Right lobe of liver (tissue), 4 donors: ENCODE measurements at regions not wholly inside any gene's neighbourhood (a gene's known extent, or its start where the extent isn't known, plus 50 kb on each side); places are given as distances from the start of the nearest gene placed in this dataset.

Source experiments
- POLR2A ChIP-seq: fragments of 450-650 bp; IDR thresholded peaks from one replicate; pipeline ENCODE4 v1.6.1; 2017; ENCODE audit warnings: antibody characterized with exemption, mild to moderate bottlenecking
- TF ChIP-seq, protein P1 (sequence below), 4 donors: fragments of 200-600 bp in 3 of 4; fragments of 450-650 bp in 1 of 4; IDR thresholded peaks; one replicate each; pipeline versions ENCODE4 v1.5.1 to v1.8.0; 2016 to 2022; ENCODE audit warnings: antibody characterized with exemption in 4 of 4, mild to moderate bottlenecking in 2 of 4
- donor health status: DM: no; HTN: no; CAD: no.
- donor health status: DM: no; HTN: no; CAD: no.
- donor health status: DM: no; HTN: yes; CAD: no.

DNA sequence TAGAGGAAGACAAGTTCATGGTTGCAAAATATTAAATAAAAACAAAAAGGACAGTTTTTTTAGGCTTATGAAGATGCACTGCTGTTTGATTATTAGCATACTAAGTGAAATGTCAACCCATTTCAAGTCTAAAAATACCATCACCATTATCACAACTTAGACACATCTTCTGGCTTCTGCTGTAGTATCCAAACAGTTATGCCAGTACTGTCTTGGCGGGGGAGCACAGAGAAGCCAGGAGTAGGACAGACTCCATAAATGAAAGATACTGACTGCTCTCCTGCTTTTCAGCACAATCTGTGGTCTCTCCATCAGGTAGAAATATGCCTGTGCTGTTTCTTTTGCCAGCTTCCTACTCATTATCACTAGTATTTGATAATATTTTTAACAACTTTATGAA lies 179.2 kb upstream of the DSEL start:
- TF ChIP-seq, protein P1, sequence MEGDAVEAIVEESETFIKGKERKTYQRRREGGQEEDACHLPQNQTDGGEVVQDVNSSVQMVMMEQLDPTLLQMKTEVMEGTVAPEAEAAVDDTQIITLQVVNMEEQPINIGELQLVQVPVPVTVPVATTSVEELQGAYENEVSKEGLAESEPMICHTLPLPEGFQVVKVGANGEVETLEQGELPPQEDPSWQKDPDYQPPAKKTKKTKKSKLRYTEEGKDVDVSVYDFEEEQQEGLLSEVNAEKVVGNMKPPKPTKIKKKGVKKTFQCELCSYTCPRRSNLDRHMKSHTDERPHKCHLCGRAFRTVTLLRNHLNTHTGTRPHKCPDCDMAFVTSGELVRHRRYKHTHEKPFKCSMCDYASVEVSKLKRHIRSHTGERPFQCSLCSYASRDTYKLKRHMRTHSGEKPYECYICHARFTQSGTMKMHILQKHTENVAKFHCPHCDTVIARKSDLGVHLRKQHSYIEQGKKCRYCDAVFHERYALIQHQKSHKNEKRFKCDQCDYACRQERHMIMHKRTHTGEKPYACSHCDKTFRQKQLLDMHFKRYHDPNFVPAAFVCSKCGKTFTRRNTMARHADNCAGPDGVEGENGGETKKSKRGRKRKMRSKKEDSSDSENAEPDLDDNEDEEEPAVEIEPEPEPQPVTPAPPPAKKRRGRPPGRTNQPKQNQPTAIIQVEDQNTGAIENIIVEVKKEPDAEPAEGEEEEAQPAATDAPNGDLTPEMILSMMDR (IDR thresholded peaks at IDR 0.05) = no peak
- TF ChIP-seq POLR2A = no peak
